Neural cell (in vitro differentiated cells): ENCODE measurements at regions not wholly inside any gene's neighbourhood (a gene's known extent, or its start where the extent isn't known, plus 50 kb on each side); places are given as distances from the start of the nearest gene placed in this dataset.

Experiments used
- H2AFZ ChIP-seq: fragments of 200-600, 300-800 bp; sonication (generic), shearing (Covaris generic); 2 replicates; pipeline ENCODE4 v1.6.0; 2014; ENCODE audit warnings: low read depth, mild to moderate bottlenecking, antibody characterized with exemption, low read length, moderate library complexity
- H3F3A ChIP-seq: fragments of 200-600 bp; shearing (Covaris generic); 2 replicates; pipeline ENCODE4 v1.6.1; 2016; ENCODE audit warnings: mild to moderate bottlenecking, moderate library complexity, mixed read lengths, antibody characterized with exemption, low read length; ENCODE audit not compliant: insufficient read depth, poor library complexity, severe bottlenecking
- H3K27ac ChIP-seq: fragments of 200-600, 300-800 bp; sonication (generic), shearing (Covaris generic); 2 replicates; pipeline ENCODE4 v1.5.1; 2014; ENCODE audit warnings: mild to moderate bottlenecking, low read length, moderate library complexity
- H3K27me3 ChIP-seq: fragments of 300-800, 200-600 bp; sonication (generic), shearing (Covaris generic); 2 replicates; pipeline ENCODE4 v1.6.0; 2014; ENCODE audit warnings: mild to moderate bottlenecking, low read depth, low read length, moderate library complexity; ENCODE audit not compliant: insufficient read depth
- H3K36me3 ChIP-seq: fragments of 300-800, 200-600 bp; sonication (generic), shearing (Covaris generic); 2 replicates; pipeline ENCODE4 v1.5.1; 2014; ENCODE audit warnings: mild to moderate bottlenecking, antibody characterized with exemption, low read length, moderate library complexity; ENCODE audit not compliant: insufficient read depth
- H3K4me2 ChIP-seq: fragments of 300-800, 200-600 bp; sonication (generic), shearing (Covaris generic); 2 replicates; pipeline ENCODE4 v1.6.0; 2014; ENCODE audit warnings: mild to moderate bottlenecking, low read length
- H3K4me3 ChIP-seq: fragments of 300-800, 200-600 bp; sonication (generic), shearing (Covaris generic); 2 replicates; pipeline ENCODE4 v1.5.1; 2014; ENCODE audit warnings: mild to moderate bottlenecking, low read length, moderate library complexity
- H3K79me2 ChIP-seq: fragments of 200-600 bp; shearing (Covaris generic); replicated peaks from 2 replicates; pipeline ENCODE4 v1.6.0; 2014; ENCODE audit warnings: mild to moderate bottlenecking, low read length, moderate library complexity; ENCODE audit not compliant: insufficient read depth
- H3K9ac ChIP-seq: fragments of 300-800, 200-600 bp; sonication (generic), shearing (Covaris generic); 2 replicates; pipeline ENCODE4 v1.6.1; 2016; ENCODE audit warnings: mild to moderate bottlenecking, low read length, mixed read lengths
- H3K9me2 ChIP-seq: fragments of 200-600 bp; shearing (Covaris generic); 2 replicates; pipeline ENCODE4 v1.6.1; 2016; ENCODE audit warnings: mild to moderate bottlenecking, low read length, mixed read lengths; ENCODE audit not compliant: insufficient read depth
- H3K9me3 ChIP-seq: fragments of 200-600, 300-800 bp; sonication (generic), shearing (Covaris generic); 2 replicates; pipeline ENCODE4 v1.6.1; 2016; ENCODE audit warnings: mild to moderate bottlenecking, mixed run types, low read length, moderate library complexity, mixed read lengths
- H4K20me1 ChIP-seq: fragments of 200-600 bp; shearing (Covaris generic); 2 replicates; pipeline ENCODE4 v1.6.1; 2016; ENCODE audit warnings: mild to moderate bottlenecking, mixed run types; ENCODE audit not compliant: insufficient read depth
- CTCF ChIP-seq: fragments of 450-650 bp; IDR thresholded peaks from 2 replicates; pipeline ENCODE4 v1.5.1; 2014; ENCODE audit warnings: antibody characterized with exemption, mild to moderate bottlenecking, moderate library complexity; ENCODE audit not compliant: poor library complexity, severe bottlenecking
- EP300 ChIP-seq: fragments of 450-650 bp; conservative IDR thresholded peaks from 2 replicates; pipeline ENCODE4 v1.6.1; 2014; ENCODE audit warnings: antibody characterized with exemption, mild to moderate bottlenecking, moderate library complexity; ENCODE audit not compliant: poor library complexity, severe bottlenecking
- EZH2 ChIP-seq: fragments of 200-600, 300-800 bp; shearing (Covaris generic), sonication (generic); IDR thresholded peaks from 2 replicates; pipeline ENCODE4 v1.6.1; 2014; ENCODE audit warnings: antibody characterized with exemption, low read length, borderline replicate concordance, mild to moderate bottlenecking; ENCODE audit not compliant: insufficient read depth, poor library complexity, severe bottlenecking
- MXI1 ChIP-seq: fragments of 450-650 bp; conservative IDR thresholded peaks from 2 replicates; pipeline ENCODE4 v1.6.1; 2014; ENCODE audit warnings: antibody characterized with exemption, mild to moderate bottlenecking; ENCODE audit not compliant: poor library complexity, severe bottlenecking
- POLR2AphosphoS5 ChIP-seq: IDR thresholded peaks from 2 replicates; pipeline ENCODE4 v1.6.1; 2012
- RAD21 ChIP-seq: fragments of 450-650 bp; conservative IDR thresholded peaks from 2 replicates; pipeline ENCODE4 v1.6.1; 2014; ENCODE audit warnings: antibody characterized with exemption, mild to moderate bottlenecking, moderate library complexity
- SMC3 ChIP-seq: fragments of 450-650 bp; conservative IDR thresholded peaks from 2 replicates; pipeline ENCODE4 v1.6.1; 2014; ENCODE audit warnings: antibody characterized with exemption, mild to moderate bottlenecking, moderate library complexity; ENCODE audit not compliant: poor library complexity
- TAF1 ChIP-seq: IDR thresholded peaks from 2 replicates; pipeline ENCODE4 v1.6.1; 2012; ENCODE audit warnings: low read depth
- TF ChIP-seq, protein P1 (sequence below): IDR thresholded peaks from 2 replicates; pipeline ENCODE4 v1.6.1; 2012; ENCODE audit warnings: borderline replicate concordance

- no peak for TF ChIP-seq CTCF
- TF ChIP-seq RAD21, result no peak
- TF ChIP-seq, protein P1, sequence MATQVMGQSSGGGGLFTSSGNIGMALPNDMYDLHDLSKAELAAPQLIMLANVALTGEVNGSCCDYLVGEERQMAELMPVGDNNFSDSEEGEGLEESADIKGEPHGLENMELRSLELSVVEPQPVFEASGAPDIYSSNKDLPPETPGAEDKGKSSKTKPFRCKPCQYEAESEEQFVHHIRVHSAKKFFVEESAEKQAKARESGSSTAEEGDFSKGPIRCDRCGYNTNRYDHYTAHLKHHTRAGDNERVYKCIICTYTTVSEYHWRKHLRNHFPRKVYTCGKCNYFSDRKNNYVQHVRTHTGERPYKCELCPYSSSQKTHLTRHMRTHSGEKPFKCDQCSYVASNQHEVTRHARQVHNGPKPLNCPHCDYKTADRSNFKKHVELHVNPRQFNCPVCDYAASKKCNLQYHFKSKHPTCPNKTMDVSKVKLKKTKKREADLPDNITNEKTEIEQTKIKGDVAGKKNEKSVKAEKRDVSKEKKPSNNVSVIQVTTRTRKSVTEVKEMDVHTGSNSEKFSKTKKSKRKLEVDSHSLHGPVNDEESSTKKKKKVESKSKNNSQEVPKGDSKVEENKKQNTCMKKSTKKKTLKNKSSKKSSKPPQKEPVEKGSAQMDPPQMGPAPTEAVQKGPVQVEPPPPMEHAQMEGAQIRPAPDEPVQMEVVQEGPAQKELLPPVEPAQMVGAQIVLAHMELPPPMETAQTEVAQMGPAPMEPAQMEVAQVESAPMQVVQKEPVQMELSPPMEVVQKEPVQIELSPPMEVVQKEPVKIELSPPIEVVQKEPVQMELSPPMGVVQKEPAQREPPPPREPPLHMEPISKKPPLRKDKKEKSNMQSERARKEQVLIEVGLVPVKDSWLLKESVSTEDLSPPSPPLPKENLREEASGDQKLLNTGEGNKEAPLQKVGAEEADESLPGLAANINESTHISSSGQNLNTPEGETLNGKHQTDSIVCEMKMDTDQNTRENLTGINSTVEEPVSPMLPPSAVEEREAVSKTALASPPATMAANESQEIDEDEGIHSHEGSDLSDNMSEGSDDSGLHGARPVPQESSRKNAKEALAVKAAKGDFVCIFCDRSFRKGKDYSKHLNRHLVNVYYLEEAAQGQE, result no peak
- no peak for TF ChIP-seq TAF1
- no peak for TF ChIP-seq EP300
- TF ChIP-seq SMC3, result no peak
- no peak for TF ChIP-seq EZH2
- no peak for TF ChIP-seq POLR2AphosphoS5
- TF ChIP-seq MXI1, result no peak
- Histone ChIP-seq H3K79me2 (no peaks in the 10 kb centered on the region), H2AFZ (no peak overlapping the region), H3K9me2 (no peaks in the 10 kb centered on the region), H3K36me3 (no peaks in the 10 kb centered on the region), H3K27ac (no peak overlapping the region), H3K4me2 (no peak overlapping the region), H3K9ac (no peak overlapping the region), H3K4me3 (no peak overlapping the region), H3K27me3 (peaks cover 21% of the 10 kb centered on the region), H4K20me1 (no peaks in the 10 kb centered on the region), H3F3A (no peaks in the 10 kb centered on the region), H3K9me3 (no peaks in the 10 kb centered on the region)
Observed at GRCh38 chr1:22216210-22216883, 73.5 kb upstream of the WNT4 start.

DNA sequence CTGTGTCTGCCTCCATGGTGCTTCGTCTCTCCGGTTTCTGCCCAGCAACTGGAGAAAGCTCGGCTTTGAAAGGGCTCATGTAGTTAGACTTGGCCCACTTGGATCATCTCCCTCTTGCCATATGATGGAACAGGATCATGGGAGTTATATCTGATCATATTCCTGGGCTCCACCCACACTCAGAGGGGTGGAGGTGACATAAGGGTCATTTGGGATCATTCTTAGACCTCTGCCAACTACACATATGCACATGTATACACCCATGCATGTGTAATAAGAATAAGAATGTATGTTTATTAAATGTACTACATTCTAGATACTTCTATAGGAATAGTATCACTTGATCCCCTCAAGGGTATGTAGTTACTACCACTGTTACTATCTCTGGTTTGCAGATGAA is 74.1 kb upstream of the WNT4 start:
- Histone ChIP-seq H3K9me3 (no peaks in the 10 kb centered on the region), H3K79me2 (no peaks in the 10 kb centered on the region), H3K36me3 (no peaks in the 10 kb centered on the region), H3K27me3 (peaks cover 18% of the 10 kb centered on the region), H4K20me1 (no peaks in the 10 kb centered on the region), H3F3A (no peaks in the 10 kb centered on the region), H3K9ac (no peak overlapping the region), H3K9me2 (no peaks in the 10 kb centered on the region), H3K27ac (no peak overlapping the region), H2AFZ (no peak overlapping the region), H3K4me3 (no peak overlapping the region), H3K4me2 (no peak overlapping the region)
- no peak for TF ChIP-seq POLR2AphosphoS5
- TF ChIP-seq, protein P1, result no peak
- TF ChIP-seq EZH2, result no peak
- no peak for TF ChIP-seq EP300
- TF ChIP-seq TAF1, result no peak
- no peak for TF ChIP-seq CTCF
- TF ChIP-seq SMC3, result no peak
- no peak for TF ChIP-seq RAD21
- TF ChIP-seq MXI1, result no peak
